HG02840 (cell line): ENCODE measurements at regions not wholly inside any gene's neighbourhood (a gene's known extent, or its start where the extent isn't known, plus 50 kb on each side); places are given as distances from the start of the nearest gene placed in this dataset.

ENCODE experiments used
- ATAC-seq: cut with Tn5 transposase; IDR thresholded peaks from one replicate; pipeline ENCODE4 v1.9.1; 2021; ENCODE audit warnings: mild to moderate bottlenecking, moderate library complexity, moderate number of reproducible peaks; ENCODE audit not compliant: unreplicated experiment, low FRiP score

DNA sequence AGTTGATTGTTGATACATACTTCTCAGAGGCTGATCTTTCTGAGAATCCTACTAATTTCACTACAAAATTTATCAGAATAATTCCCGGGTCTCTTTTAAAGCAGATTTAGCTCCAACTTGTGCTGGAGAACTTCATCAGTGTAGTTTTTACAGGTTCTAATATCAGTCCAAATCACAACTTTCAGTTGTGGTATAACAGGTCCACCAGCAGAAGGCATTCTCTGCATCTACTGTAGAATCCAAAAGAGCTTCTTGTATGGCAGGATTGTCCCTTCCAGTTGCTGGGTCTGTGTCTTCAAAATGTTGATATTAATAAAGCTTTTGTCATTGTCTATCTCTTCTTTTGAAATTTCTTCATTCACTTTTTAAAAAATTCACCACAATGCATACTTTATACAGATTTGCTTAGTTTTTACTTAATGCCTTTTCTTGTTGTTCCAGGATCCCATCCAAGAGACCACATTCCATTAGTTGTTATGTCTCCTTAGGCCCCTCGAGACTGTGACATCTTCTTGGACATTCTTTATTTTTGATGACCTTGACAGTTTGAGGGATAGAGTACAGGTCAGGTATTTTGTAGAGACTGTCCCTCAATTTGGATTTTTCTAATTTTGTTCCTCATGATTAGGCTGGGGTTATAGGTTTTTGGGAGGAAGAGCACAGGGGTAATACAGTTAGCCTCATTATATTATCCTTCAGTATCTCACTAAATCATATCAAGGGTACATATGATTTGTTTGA, 490.5 kb upstream of the MEX3C start:
- ATAC-seq, result no peak

DNA sequence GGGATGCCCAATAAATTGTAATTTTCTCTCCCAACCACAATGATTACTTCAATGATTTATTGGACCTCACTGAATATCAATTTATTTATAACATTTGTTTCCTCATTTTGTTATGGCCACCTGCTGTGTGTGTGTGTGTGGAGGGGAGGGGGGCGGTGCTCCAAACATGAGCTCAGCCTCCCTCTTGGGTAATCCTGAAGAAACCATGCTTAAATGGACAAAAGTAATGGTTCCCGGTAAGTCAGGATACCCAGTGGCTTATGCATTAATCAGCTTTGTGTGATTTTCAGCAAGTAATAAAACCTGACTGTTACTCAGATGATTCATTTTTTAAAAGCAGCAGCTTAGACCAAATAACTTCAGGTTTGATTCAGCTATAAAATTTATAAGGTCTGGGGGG, 495.1 kb upstream of the MEX3C start:
- ATAC-seq, result no peak

DNA sequence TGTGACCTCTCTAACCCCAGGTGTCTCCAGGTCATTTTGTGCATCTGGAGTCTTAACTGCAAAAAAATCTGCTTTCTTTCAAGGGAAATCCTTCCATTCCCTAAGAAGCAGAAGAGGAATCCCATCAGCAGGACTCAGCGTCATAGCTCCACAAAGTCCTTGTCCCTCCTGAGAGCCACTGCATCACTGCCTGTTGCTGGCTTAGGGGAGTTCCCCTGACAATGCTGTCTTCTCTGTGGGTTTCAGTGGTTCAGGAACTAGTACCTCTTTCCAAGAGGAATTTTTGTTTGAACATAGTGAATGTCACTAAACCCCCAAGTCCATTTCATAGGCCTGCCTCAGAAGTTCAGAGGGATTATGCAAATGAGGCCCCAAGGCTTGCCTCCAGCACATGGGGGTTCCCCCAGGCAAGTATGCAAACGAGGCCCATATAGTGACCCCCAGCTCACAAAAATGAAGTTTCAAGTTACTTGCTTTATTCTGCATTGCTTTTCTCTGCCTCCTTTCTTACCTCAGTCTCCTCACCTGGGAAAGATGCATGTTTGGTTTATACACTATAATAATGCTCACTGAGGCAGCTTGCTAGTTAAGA, 513.9 kb upstream of the MEX3C start:
- ATAC-seq, result no peak

DNA sequence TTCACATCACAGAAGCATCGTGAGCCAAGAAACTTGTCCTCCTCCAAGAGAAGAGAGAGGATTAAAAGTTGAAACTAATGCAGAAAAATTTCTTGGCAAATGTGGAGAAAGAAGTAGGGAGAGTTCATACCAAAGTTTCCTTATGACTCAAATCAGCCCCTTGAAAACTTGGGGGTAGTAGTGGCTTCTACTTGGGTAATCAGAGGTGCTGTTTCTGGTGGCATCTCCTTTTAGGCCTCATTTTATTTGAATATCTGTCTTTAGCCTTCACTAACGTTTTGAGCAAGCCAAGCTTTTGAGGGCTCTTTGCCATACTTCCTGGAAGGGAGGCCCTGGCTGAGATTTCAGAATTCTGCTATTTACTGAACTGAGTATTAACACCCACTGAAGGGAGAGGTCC, 515.3 kb upstream of the MEX3C start:
- ATAC-seq, result no peak

DNA sequence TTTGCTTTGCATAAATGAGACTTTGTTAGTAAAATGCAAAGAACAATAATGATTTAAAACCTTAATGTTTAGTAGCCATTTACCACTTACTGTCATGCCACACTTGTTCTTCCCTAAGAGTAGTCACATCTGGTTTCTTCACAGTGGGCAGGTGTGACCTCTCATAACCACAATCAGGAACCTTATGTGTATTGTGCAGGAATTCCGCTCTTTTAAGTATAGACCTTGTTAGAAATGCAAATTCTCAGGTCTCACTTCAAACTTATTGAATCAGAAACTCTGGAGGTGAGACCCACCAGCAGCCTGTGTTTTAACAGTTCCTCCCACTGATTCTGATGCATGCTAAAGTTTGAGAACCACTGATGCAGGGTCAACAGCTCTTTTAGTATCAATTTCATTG, 518.8 kb upstream of the MEX3C start:
- ATAC-seq, result no peak

DNA sequence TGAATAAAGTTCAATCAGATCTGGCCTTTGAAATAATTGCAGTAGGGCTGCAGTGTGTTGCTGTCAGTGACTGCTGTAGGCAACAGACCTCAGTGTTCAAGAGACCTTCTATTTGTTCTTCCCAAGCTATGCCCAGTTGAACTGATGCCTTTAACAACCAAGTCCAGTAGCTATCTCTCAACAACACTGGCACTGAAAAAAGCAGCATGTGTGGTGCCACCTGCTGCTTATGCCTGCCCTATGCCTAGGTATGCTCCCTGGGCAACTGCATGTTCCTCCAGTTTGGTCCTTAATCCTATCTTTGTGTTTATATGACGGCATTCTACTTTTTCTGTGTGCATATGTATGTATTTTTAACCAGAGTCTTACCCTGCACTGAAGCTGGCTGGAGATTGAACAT, 523.9 kb upstream of the MEX3C start:
- no peak for ATAC-seq

DNA sequence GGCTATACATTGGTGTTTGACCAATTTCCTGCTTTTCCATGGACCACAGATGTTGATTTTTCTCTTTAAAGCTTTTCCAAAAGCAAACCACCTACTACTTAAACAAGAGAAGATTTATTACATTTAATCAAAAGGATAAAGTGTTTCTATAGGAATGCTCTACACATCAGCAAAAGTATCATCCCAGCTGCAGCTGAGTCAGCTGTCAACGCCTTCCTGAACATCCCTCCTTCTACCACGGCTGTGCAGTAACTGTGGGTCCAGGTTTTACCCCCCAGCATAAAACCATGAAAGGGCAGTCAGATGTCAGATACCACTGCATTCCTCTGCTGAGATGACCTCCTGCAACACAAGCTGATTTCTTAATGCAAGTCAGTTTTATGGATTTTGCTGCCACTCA, 524.5 kb upstream of the MEX3C start:
- ATAC-seq, result no peak

DNA sequence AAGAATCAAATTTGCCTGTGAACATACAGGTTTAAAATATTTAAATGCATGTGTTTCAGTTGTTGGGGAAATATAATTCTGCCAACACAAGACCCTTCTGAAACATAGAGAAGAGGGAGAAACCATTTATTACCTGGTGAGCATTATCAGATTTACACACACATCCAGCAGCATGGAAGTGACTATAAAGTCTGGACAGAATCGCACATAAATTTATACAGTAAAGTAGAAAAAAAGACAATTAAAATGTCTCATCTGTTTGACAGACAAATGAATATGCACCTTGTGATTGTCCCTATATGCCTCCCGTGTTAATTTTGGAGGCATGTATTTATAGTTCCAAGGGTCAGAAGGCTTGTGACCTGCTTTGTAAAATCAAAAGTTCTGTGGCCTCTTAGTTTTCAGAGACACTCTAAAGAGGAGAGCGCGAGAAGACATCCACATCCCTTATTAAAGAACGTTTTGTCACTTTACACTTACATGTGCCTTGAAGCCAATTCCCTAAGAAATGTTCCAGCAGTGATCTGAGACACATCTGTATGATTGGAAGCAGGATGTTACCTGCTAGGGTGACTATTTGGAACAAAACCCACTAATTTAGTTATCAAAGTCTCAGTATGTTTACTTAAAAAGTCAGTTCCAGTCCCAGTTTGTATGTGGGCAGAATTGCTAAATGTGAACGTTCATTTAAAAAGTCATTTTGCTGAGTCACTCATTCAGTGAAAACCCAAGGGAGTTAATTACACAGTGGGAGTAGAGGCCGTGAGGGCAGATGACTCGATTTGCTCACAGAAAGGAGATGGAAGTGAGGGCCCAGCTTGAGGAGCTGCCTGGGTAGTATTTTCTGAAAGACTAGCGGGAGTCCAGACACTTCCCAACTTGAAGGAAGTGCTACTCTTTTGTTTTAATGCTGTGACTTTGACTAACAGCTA, 527.6 kb upstream of the MEX3C start:
- no peak for ATAC-seq

DNA sequence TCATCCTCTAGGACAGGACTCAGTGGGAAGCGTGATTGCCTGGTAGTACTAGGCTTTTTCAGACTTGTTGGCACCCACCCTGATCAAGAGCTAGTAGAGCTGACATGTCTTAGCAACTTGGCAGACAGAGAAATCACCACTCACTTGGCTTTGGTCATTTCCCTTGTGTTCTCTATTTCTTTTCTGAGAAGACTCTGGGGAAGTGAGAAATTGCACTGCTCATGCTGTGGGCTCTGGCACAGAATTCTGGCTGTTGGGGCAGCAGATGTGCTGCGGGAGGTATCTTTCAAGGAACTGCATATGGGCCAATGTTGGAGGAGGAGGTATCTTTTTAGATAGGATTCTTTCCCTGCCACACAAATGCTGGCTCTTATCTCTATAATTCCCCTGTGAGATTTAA, 529.1 kb upstream of the MEX3C start:
- ATAC-seq, result no peak

DNA sequence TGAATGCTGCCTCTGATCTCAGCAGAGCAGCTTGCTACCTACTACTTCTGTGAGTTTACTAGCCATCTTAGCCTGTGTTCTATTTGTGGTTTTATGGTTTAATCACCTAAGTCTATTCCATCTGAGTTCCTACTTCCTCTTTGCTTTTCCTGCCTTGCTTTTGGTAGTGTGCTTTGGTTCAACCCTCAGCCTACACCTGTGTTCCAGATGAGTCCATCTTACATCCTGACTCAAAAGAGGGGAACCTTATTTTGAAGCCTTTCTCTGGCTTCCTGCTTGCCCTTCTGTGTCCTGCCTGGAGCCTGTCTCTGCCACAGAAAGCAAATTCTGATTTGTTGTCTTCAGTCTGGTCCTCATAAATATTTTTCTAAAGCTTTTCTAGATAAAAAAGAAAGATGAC, 530.3 kb upstream of the MEX3C start:
- no peak for ATAC-seq

DNA sequence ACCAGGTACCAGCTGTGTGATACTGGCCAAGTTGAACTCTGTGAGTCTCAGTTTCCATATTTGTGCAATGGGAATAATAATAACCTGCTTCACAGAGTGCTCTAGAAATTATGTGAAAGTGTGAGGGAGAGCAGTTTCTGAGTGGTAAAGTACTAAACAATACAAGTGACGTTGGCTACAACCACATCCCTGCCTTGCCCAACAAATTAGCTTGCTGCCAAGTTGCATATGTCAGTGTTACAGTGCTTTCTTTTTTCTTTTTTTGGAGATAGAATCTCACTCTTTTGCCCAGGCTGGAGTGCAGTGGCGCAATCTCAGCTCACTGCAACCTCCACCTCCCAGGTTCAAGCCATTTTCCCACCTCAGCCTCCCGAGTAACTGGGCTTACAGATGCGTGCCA, 533.6 kb upstream of the MEX3C start:
- ATAC-seq, result no peak

DNA sequence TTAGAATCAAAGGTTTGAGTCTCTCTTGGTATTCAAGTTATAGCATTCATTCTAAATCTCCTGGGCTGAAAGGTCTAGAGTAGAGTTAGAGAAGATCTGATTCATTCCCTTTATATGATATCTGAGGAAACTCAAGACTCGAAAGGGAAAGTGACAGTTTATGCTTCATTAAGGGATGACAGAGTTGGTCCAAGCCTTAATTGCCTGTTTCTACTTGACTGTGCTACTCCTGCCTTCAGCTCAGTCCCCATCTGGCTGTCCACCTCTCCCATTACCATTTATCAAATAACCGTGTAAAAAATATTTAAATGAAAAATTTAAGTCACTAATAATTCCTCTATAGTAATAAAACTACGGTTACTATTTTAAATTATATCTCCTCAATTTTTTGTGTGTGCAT, 537.1 kb upstream of the MEX3C start:
- ATAC-seq, result no peak

DNA sequence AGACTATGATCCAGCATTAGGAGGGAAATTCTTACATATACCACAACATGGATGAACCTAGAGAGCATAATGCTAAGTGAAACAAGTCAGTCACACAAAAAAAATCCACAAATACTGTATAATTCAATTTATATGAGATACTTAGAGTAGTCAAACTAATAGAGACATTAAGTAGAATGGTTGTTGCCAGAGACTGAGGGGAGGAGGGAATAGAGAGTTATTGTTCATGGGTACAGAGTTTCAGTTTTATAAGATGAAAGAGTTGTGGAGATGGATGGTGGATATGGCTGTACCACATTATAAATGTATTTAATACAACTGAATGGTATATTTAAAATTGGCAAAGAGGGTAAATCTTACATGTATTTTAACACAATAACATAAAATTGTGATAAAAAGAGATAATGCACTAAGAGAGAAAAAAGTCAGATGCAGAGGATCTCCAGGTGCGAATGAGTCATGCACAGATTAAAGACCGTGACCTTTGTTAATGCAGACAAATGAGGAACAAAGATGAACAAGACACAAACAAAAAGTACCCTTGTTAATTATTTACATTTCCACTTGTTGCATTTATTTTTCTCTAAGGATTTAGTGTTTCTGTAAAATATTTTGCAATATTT, 541.7 kb upstream of the MEX3C start:
- peak; percentile 85 for ATAC-seq

DNA sequence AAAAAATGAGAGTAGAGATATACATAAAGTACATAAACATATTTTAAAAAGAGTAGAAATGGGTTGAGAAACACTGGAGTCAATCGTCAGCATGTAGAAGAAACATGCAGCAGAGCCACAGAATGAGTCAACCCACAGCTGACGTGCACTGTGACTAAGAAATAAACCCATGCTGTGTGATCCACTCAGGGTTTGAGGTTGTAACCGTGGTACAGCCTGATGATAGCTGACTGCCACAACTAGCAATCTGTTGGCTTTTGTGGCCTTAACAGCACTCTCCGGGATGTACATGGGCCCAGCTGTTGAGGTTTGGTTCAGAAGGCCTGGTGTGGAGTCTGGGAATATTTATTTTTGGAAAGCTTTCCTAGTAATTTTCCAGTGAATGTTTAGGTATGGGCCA, 554.4 kb upstream of the MEX3C start:
- peak; percentile 57 for ATAC-seq

DNA sequence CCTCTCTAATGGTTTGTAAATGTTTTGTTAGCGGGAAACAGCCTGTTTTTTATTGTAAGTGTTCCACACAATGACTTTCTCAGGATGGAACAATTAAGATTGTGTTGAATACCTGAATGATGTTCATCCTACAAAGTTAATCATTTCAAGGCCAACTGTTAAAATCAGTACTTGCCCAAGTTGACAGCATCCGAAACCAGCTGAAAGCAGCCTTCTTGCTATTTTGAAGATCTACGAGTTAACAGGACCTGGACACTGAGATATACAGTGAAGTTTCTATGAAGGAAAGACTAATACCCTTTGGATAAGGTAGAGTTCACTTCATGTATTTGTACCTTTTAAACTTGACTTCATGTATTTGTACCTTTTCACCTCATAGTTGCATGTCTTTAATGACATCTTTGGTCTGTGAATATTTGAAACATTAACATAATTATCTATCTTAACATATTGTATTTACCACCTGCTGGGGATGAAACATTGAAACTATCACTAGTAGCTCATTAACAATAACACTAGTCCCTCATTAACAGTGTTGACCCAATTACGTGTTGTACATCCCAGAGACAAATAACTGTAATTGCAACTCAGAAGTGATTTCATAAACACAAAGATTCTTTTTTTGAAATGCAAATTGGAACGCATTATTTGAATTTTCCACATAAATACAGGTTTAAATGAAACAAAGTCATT, 556.0 kb upstream of the MEX3C start:
- ATAC-seq, result no peak

DNA sequence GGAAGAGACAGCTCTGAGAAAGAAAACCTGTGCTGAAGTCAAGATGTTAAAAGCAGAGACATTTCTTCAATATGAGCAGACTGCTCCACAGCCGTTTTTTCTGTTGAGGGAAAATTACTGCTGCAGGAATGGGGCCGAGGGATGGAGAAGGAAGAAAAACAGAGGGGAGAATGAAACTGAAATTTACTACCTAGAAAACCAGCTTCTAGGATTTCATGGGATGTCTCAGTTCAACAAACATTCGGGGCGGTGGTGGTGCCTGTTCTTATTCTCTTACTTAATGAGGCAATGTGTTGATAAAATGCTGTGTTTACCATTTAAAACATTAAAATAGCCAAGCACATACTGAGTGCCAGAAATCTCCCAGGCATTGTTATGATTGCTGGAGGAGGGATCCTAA, 557.1 kb upstream of the MEX3C start:
- ATAC-seq, result no peak

DNA sequence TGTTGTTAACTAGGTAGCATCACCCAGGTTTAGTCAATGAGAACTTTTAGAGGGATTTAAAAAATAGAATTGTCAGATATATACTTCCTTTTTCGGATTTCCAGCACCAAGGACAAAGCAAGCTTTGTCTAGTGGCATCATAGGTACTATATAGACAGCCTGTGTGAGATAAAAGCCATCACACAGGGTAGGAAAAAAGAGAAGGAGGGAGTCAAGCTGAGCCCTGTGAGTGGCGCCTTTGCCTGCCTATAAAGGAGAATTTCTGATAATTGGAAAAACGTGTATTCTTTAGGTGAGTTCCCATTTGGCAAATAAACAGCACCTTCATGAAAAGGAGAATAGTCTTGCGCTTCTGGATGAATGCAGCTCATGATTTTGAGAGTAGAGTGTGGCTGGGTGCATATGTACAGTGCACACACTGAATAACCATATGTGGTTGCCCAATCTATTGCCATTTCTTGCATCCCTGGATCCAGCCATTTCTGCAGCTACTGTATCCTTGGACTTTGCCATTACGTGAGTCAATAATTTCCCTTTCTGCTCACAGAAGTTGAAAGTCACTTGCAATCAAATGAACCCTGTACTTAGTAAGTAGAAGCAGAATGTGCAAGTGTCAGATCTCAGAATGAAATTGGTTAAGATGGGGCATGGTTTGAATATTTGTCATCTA, 559.9 kb upstream of the MEX3C start:
- ATAC-seq, result no peak

DNA sequence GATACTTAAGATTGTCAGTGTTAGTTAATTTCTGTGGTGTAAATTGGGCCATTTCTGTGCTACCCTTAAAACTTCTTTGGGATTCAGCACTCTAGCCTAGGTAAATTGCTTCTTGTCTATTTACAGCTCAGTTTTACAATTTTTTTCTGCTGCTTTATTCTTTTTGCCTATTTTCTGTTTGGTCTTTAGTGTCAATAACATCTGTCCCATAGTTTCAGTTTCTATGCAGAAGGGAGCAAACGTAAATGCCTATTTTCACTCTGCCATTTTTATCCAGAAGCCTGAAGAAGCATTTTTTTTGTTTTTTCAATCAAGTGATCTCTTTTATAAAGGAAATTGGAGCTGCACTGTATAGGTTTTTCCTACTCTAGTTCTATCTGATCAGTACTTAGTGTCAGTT, 564.9 kb upstream of the MEX3C start:
- ATAC-seq, result no peak

DNA sequence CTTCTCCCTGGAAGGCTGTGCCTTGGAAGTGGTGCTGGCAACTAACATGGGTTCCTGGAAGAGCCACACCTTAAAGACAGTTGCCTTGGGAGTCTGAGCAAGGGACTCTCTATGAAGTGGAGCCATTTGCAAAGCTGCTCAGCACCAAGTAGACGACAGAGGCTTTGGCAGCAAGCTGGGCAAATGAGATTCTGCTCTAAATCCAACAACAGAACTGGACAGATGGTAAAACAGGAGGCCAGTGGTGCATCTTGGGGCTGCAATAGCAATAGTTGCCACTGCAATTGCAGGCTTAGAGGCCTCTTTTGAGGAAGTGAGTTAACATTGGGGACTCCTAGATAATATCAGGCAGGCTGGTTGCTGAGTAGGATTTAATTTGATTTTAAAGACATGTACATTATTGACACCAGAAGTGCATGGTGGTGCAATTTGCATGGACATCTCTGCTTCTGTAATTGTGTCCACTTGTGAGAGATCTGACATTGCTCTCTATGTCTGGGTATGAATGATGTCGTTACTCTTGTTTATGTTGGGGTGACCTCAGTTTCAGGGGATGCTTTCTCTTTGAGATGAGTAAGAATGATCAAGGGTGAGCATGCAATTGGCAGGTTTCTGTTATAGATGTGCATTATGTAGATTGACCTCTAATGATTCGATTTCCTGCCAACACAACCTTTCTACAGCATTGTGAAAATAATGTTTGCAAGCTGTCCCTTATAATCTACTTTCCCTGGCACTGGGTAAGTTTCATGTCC, 568.3 kb upstream of the MEX3C start:
- ATAC-seq, result no peak
